ENCODE measurements at regions not wholly inside any gene's neighbourhood (a gene's known extent, or its start where the extent isn't known, plus 50 kb on each side); places are given as distances from the start of the nearest gene placed in this dataset.

DNA sequence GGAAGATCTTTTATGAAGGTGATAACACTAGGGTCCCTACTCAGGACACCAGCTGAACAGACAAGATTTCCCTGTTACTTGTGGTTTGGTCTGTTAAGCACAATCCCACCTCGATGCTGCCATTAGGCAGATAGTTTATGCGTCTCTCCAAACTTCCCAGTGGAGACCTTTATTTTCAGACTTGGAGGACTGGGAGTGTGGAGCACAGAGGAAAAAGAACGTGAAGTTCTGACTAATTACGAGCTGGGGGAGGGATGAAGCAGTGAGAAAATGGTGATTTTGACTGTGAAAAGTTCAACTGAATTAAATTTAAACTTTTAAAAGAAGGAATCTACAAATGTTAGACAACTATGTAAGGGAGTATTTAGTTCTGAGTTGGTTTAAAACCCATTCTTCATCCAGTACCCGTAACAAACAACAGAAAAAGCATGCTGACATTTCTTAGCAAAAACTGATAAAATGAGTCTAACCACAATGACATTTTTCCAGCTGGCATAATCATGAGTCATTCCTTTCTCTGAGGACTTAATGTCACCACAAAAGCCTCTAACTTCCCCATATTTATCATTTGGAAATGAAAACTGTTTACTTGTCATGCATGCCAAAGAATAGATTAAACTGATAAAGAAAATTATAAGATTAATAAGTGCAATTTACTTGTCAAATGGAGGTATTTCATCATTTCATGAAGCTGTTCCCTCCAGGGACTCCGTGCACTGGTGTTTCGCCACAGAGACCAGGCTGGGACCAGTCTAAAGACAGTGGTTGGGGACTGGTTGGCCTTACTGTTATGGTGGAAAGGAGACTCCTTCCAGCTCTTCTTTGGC is 113.3 kb upstream of the SSTR4 start (continued):
- TF ChIP-seq TAF1 (IDR thresholded peaks at IDR 0.05; ENCODE audit: borderline replicate concordance, low read depth, low read length) (no peak), MEF2A (IDR thresholded peaks at IDR 0.05; ENCODE audit: borderline replicate concordance, low read depth) (no peak)

- Histone ChIP-seq H3K9ac (no peak overlapping the region), H3K79me2 (ENCODE audit: insufficient read depth) (no peaks in the 10 kb centered on the region), H2AFZ (ENCODE audit: low read depth) (no peak overlapping the region), H3K4me1 (ENCODE audit: control insufficient read depth in 1 of 2, insufficient read depth in 2 of 2, low read depth in 1 of 2, low read length in 1 of 2) (0 out of 4 replicates have a peak, but pooled peaks cover 0 to 6% of the 10 kb centered on the region in 2 experiments), H4K20me1 (ENCODE audit: insufficient read depth) (no peaks in the 10 kb centered on the region), H3K4me2 (no peak overlapping the region), H3K9me2 (no peaks in the 10 kb centered on the region), H3K27me3 (ENCODE audit: insufficient read depth) (peaks cover 8% of the 10 kb centered on the region), H3K27ac (ENCODE audit: low read depth in 2 of 2, low read length in 1 of 2) (no peak overlapping the region), H3F3A (replicated peaks; ENCODE audit: insufficient read depth) (no peaks in the 10 kb centered on the region), H3K36me3 (replicated peaks in 1 of 2; ENCODE audit: control insufficient read depth in 1 of 2, insufficient read depth in 2 of 2, low read length in 1 of 2) (no peaks in the 10 kb centered on the region), H3K4me3 (ENCODE audit: low read depth in 2 of 2, low read length in 1 of 2) (no peak overlapping the region), H3K9me3 (no peaks in the 10 kb centered on the region)
- ChIA-PET CTCF (no interaction called here), POLR2A (no interaction called here)
- WGBS (ENCODE audit: low lambda C conversion rate), result 16% methylated on average over 2 of the region's 2 CpGs
- DNase-seq, result no peak
- TF ChIP-seq RAD21 (IDR thresholded peaks at IDR 0.05; ENCODE audit: low read length) (no peak), EP300 (IDR thresholded peaks at IDR 0.05; ENCODE audit: borderline replicate concordance in 1 of 2, low read depth in 1 of 2, low read length in 1 of 2) (no peak), SMC3 (IDR thresholded peaks at IDR 0.05; ENCODE audit: low read depth, low read length) (no peak), TAF1 (IDR thresholded peaks at IDR 0.05; ENCODE audit: borderline replicate concordance, low read depth, low read length) (no peak), GATA2 (CRISPR knock-in tag; IDR thresholded peaks at IDR 0.05) (no peak), FOXJ3 (CRISPR knock-in tag; IDR thresholded peaks at IDR 0.05) (no peak), MXI1 (IDR thresholded peaks at IDR 0.05; ENCODE audit: low read depth, low read length) (no peak), FOXM1 (IDR thresholded peaks at IDR 0.05; ENCODE audit: low read depth) (no peak), NRF1 (IDR thresholded peaks at IDR 0.05; ENCODE audit: low read depth, low read length) (no peak), POLR2AphosphoS5 (IDR thresholded peaks at IDR 0.05; ENCODE audit: low read depth, low read length) (no peak), SIN3A (IDR thresholded peaks at IDR 0.05; ENCODE audit: borderline replicate concordance, low read depth, low read length) (no peak), TEAD4 (IDR thresholded peaks at IDR 0.05; ENCODE audit: borderline replicate concordance, insufficient read depth) (no peak), YY1 (IDR thresholded peaks at IDR 0.05; ENCODE audit: low read depth) (no peak), MAX (IDR thresholded peaks at IDR 0.05; ENCODE audit: low read depth) (no peak), RXRA (IDR thresholded peaks at IDR 0.05; ENCODE audit: borderline replicate concordance, low read depth) (no peak)
- TF ChIP-seq, protein P1, sequence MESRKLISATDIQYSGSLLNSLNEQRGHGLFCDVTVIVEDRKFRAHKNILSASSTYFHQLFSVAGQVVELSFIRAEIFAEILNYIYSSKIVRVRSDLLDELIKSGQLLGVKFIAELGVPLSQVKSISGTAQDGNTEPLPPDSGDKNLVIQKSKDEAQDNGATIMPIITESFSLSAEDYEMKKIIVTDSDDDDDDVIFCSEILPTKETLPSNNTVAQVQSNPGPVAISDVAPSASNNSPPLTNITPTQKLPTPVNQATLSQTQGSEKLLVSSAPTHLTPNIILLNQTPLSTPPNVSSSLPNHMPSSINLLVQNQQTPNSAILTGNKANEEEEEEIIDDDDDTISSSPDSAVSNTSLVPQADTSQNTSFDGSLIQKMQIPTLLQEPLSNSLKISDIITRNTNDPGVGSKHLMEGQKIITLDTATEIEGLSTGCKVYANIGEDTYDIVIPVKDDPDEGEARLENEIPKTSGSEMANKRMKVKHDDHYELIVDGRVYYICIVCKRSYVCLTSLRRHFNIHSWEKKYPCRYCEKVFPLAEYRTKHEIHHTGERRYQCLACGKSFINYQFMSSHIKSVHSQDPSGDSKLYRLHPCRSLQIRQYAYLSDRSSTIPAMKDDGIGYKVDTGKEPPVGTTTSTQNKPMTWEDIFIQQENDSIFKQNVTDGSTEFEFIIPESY (IDR thresholded peaks at IDR 0.05; ENCODE audit: borderline replicate concordance, low read depth), result no peak
- TF ChIP-seq, protein P2, sequence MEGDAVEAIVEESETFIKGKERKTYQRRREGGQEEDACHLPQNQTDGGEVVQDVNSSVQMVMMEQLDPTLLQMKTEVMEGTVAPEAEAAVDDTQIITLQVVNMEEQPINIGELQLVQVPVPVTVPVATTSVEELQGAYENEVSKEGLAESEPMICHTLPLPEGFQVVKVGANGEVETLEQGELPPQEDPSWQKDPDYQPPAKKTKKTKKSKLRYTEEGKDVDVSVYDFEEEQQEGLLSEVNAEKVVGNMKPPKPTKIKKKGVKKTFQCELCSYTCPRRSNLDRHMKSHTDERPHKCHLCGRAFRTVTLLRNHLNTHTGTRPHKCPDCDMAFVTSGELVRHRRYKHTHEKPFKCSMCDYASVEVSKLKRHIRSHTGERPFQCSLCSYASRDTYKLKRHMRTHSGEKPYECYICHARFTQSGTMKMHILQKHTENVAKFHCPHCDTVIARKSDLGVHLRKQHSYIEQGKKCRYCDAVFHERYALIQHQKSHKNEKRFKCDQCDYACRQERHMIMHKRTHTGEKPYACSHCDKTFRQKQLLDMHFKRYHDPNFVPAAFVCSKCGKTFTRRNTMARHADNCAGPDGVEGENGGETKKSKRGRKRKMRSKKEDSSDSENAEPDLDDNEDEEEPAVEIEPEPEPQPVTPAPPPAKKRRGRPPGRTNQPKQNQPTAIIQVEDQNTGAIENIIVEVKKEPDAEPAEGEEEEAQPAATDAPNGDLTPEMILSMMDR (IDR thresholded peaks at IDR 0.05), result no peak
- TF ChIP-seq, protein P3, sequence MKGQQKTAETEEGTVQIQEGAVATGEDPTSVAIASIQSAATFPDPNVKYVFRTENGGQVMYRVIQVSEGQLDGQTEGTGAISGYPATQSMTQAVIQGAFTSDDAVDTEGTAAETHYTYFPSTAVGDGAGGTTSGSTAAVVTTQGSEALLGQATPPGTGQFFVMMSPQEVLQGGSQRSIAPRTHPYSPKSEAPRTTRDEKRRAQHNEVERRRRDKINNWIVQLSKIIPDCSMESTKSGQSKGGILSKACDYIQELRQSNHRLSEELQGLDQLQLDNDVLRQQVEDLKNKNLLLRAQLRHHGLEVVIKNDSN (IDR thresholded peaks at IDR 0.05; ENCODE audit: borderline replicate concordance, low read depth), result no peak
These were observed 112.1 kb upstream of the SSTR4 start for GRCh38 chr20:22922987-22923386.

Data from SK-N-SH (cell line).